ENCODE measurements at regions not wholly inside any gene's neighbourhood (a gene's known extent, or its start where the extent isn't known, plus 50 kb on each side); places are given as distances from the start of the nearest gene placed in this dataset.

DNA sequence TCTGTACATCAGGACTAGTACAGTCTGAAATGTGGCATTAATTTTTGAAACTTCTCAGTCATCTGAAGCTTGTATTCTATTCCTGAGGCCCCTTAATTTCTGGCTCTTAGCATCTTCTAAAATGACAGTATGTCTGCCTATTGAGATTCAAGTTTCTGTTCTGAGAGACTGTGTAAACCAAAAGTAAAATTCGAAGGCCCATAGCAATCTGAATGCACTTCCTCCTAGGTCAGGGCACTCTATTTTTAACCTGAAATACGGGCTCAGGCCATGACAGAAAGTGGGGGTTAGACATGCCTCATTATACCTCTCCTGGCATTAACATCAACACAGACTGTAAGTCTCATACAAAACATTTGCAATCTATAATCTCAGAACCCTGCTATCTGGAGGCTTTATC is 584.4 kb downstream of the KLHL4 start:
- TF ChIP-seq, protein P1, sequence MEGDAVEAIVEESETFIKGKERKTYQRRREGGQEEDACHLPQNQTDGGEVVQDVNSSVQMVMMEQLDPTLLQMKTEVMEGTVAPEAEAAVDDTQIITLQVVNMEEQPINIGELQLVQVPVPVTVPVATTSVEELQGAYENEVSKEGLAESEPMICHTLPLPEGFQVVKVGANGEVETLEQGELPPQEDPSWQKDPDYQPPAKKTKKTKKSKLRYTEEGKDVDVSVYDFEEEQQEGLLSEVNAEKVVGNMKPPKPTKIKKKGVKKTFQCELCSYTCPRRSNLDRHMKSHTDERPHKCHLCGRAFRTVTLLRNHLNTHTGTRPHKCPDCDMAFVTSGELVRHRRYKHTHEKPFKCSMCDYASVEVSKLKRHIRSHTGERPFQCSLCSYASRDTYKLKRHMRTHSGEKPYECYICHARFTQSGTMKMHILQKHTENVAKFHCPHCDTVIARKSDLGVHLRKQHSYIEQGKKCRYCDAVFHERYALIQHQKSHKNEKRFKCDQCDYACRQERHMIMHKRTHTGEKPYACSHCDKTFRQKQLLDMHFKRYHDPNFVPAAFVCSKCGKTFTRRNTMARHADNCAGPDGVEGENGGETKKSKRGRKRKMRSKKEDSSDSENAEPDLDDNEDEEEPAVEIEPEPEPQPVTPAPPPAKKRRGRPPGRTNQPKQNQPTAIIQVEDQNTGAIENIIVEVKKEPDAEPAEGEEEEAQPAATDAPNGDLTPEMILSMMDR (IDR thresholded peaks at IDR 0.05), result no peak
- no peak for TF ChIP-seq POLR2A (IDR thresholded peaks at IDR 0.05)

Data from Peyer's patch (tissue), 4 donors.